RWPE1 (cell line): ENCODE measurements at regions not wholly inside any gene's neighbourhood (a gene's known extent, or its start where the extent isn't known, plus 50 kb on each side); places are given as distances from the start of the nearest gene placed in this dataset.

Experiments
- CTCF ChIA-PET: fragments of 350-600 bp; sonication (Branson Sonifier 250); formaldehyde crosslinking; extraction: SDS; loops from one replicate; lab custom pipeline; 2021; lab: Yijun Ruan, JAX
- POLR2A ChIA-PET: fragments of 400-600 bp; formaldehyde crosslinking; extraction: SDS; loops from one replicate; lab custom pipeline; 2020; ENCODE audit warnings: antibody characterized with exemption; ENCODE audit not compliant: low non-redundant PET; lab: Yijun Ruan, JAX
- DNase-seq: peaks from one replicate; pipeline ENCODE4 v3.0.0; 2012; ENCODE audit warnings: low spot score
- H3K27ac ChIP-seq: fragments of 450-650 bp; 2 replicates; pipeline ENCODE4 v1.5.1; 2017
- CTCF ChIP-seq: fragments of 450-650 bp; conservative IDR thresholded peaks from 2 replicates; pipeline ENCODE4 v1.5.1; 2017; ENCODE audit warnings: low read depth, mild to moderate bottlenecking

- ChIA-PET POLR2A (no interaction called here), CTCF (no interaction called here)
- no peak overlapping the region for H3K27ac ChIP-seq
- TF ChIP-seq CTCF: no peak
- no peak for DNase-seq
Observed at GRCh38 chrX:144297221-144297620, 413.4 kb downstream of the UBE2NL start.

GRCh38 chrX:144327495-144327894 lies 443.6 kb downstream of the UBE2NL start:
- no peak overlapping the region for H3K27ac ChIP-seq
- CTCF ChIA-PET: no interaction called here
- POLR2A ChIA-PET: no interaction called here
- TF ChIP-seq CTCF: no peak
- DNase-seq: no peak

GRCh38 chrX:144333429-144333828 lies 449.6 kb downstream of the UBE2NL start:
- POLR2A ChIA-PET: no interaction called here

GRCh38 chrX:144334577-144334976 lies 450.7 kb downstream of the UBE2NL start:
- no peak overlapping the region for H3K27ac ChIP-seq
- no peak for DNase-seq
- CTCF ChIA-PET: no interaction called here
- POLR2A ChIA-PET: no interaction called here
- TF ChIP-seq CTCF: no peak

More at GRCh38 chrX:144333429-144333828, 449.6 kb downstream of the UBE2NL start:
- no peak overlapping the region for H3K27ac ChIP-seq
- CTCF ChIA-PET: no interaction called here
- TF ChIP-seq CTCF: no peak
- DNase-seq: no peak

GRCh38 chrX:144335402-144335801 lies 451.5 kb downstream of the UBE2NL start:
- no peak overlapping the region for H3K27ac ChIP-seq
- ChIA-PET POLR2A (no interaction called here), CTCF (no interaction called here)
- no peak for TF ChIP-seq CTCF
- no peak for DNase-seq

GRCh38 chrX:144379156-144379555 lies 495.3 kb downstream of the UBE2NL start:
- H3K27ac ChIP-seq: no peak overlapping the region
- POLR2A ChIA-PET: no interaction called here
- CTCF ChIA-PET: no interaction called here
- no peak for TF ChIP-seq CTCF
- DNase-seq: no peak

- TF ChIP-seq CTCF: no peak
- DNase-seq: no peak
- ChIA-PET CTCF (no interaction called here), POLR2A (no interaction called here)
- no peak overlapping the region for H3K27ac ChIP-seq
Observed at GRCh38 chrX:144388738-144389137, 504.9 kb downstream of the UBE2NL start.
